WERI-Rb-1 (cell line): ENCODE measurements at regions not wholly inside any gene's neighbourhood (a gene's known extent, or its start where the extent isn't known, plus 50 kb on each side); places are given as distances from the start of the nearest gene placed in this dataset.

Source experiments
- DNase-seq: peaks from one replicate; pipeline ENCODE4 v3.0.0-alpha.2; 2020
- H3K27ac ChIP-seq: fragments of 250-450 bp; sonication (Bioruptor Pico); 2 replicates; pipeline ENCODE4 v1.5.1; 2020; ENCODE audit warnings: mild to moderate bottlenecking, moderate library complexity
- H3K27me3 ChIP-seq: fragments of 250-450 bp; sonication (Bioruptor Pico); 2 replicates; pipeline ENCODE4 v1.5.1; 2021; ENCODE audit warnings: mild to moderate bottlenecking, low read depth, moderate library complexity; ENCODE audit not compliant: insufficient read depth, severe bottlenecking
- H3K36me3 ChIP-seq: fragments of 250-450 bp; sonication (Bioruptor Pico); 2 replicates; pipeline ENCODE4 v1.5.1; 2020; ENCODE audit warnings: mild to moderate bottlenecking, moderate library complexity
- H3K4me3 ChIP-seq: 2 replicates; pipeline ENCODE4 v1.5.1; 2011; ENCODE audit warnings: low read depth, mild to moderate bottlenecking, control low read depth, low read length
- H3K9me3 ChIP-seq: fragments of 250-450 bp; sonication (Bioruptor Pico); 2 replicates; pipeline ENCODE4 v1.5.1; 2021; ENCODE audit warnings: mild to moderate bottlenecking, moderate library complexity; ENCODE audit not compliant: severe bottlenecking
- TF ChIP-seq, protein P1 (sequence below): IDR thresholded peaks from 2 replicates; pipeline ENCODE4 v1.5.1; 2011; ENCODE audit warnings: low read depth, mild to moderate bottlenecking, control low read depth, inconsistent platforms, low read length

DNA sequence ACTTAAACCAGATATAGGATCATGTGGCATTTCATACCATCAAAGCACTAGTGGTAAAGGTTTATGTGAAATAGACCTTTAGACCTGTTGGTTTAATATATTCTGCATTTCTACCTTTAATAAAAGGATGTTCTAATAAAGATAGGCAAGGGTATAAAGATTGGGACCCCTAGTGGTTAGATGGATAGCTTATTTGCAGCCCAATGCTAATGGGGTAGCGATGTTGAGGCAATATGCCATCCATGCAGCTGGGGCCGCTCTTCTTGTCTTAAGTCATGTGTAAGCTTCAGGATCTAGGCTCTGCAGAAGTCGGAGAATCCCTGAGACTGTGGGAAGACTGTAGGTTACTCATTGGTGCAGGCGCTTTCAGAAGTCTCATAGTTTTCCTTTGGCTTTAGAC is 114.9 kb downstream of the ICOS start:
- no peaks in the 10 kb centered on the region for H3K36me3 ChIP-seq
- H3K9me3 ChIP-seq = no peaks in the 10 kb centered on the region
- H3K4me3 ChIP-seq = no peak overlapping the region
- no peaks in the 10 kb centered on the region for H3K27me3 ChIP-seq
- no peak for DNase-seq
- no peak overlapping the region for H3K27ac ChIP-seq
- TF ChIP-seq, protein P1, sequence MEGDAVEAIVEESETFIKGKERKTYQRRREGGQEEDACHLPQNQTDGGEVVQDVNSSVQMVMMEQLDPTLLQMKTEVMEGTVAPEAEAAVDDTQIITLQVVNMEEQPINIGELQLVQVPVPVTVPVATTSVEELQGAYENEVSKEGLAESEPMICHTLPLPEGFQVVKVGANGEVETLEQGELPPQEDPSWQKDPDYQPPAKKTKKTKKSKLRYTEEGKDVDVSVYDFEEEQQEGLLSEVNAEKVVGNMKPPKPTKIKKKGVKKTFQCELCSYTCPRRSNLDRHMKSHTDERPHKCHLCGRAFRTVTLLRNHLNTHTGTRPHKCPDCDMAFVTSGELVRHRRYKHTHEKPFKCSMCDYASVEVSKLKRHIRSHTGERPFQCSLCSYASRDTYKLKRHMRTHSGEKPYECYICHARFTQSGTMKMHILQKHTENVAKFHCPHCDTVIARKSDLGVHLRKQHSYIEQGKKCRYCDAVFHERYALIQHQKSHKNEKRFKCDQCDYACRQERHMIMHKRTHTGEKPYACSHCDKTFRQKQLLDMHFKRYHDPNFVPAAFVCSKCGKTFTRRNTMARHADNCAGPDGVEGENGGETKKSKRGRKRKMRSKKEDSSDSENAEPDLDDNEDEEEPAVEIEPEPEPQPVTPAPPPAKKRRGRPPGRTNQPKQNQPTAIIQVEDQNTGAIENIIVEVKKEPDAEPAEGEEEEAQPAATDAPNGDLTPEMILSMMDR = peak; percentile 43

DNA sequence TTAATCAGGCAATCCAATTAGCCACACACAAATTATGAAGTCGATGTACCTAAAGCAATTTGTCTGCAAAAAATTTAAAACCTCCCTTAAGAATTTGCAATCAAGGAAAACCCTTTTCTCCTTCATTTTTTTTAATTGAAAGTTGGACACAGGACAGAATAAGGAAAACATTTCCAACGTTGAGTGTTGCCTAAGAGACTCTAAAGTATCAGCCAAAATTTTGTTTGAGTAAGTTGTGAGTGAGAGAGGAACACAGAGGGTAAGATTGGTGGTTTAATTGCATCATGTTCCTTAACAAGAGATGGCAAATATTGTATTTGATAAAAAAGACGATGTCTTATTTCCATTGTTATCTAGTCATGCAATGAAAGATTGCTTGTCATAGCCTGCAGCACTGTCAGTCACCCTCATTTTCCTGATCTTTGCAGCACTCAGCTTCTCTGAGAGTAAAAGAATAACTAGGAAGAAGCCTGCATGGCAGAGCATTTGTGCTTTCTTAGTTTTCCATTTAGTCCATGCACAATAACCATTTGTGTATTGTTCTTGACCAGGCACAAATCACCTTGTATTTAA is 115.5 kb downstream of the ICOS start:
- TF ChIP-seq, protein P1 = no peak
- H3K4me3 ChIP-seq = no peak overlapping the region
- no peaks in the 10 kb centered on the region for H3K27me3 ChIP-seq
- no peak overlapping the region for H3K27ac ChIP-seq
- no peaks in the 10 kb centered on the region for H3K36me3 ChIP-seq
- DNase-seq = no peak
- no peaks in the 10 kb centered on the region for H3K9me3 ChIP-seq

DNA sequence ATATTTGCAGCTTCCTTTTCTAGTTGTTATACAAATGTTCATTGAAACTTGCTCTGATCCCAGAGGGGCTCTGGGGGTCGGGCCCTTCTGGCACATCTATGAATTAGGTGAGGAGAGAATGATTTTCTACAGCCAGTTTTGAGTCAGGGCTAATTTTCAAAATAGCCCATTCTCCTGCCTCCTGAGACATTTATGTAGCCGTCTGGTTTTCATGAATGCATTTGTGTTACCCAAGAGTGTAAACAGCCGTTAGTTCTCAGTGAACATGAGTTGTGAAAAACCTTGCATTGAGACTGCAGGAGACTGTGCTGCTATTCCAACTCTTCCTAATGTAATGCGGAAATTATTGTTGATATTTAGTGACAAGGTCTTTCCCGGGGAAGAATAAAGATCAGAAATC is 122.5 kb downstream of the ICOS start:
- H3K27me3 ChIP-seq = no peaks in the 10 kb centered on the region

DNA sequence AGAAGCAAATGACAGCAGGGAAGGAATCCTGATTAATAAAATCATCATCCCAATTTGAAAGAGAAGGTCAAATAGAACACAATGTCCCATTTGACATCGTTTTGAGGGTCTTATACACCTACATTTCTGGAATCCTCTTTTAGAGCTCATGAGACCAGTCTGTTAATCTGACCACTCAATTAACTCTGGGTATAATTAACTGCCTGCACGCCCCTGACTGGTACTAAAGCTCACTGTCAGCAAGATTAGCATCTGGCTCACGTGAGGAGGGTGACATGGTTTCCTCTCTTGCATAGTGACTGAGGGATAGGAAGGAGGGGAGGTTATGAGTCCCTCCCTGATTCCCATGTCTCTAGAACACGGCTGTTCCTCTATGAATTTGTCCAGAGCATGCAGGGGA is 124.3 kb downstream of the ICOS start:
- no peaks in the 10 kb centered on the region for H3K9me3 ChIP-seq
- no peaks in the 10 kb centered on the region for H3K27me3 ChIP-seq
- TF ChIP-seq, protein P1 = no peak
- no peaks in the 10 kb centered on the region for H3K36me3 ChIP-seq
- H3K4me3 ChIP-seq = no peak overlapping the region
- no peak overlapping the region for H3K27ac ChIP-seq
- peak; percentile 21 for DNase-seq

More for the DNA sequence above, 122.5 kb downstream of the ICOS start:
- Histone ChIP-seq H3K27ac (no peak overlapping the region), H3K4me3 (no peak overlapping the region), H3K36me3 (no peaks in the 10 kb centered on the region), H3K9me3 (no peaks in the 10 kb centered on the region)
- TF ChIP-seq, protein P1 = no peak
- DNase-seq = no peak

DNA sequence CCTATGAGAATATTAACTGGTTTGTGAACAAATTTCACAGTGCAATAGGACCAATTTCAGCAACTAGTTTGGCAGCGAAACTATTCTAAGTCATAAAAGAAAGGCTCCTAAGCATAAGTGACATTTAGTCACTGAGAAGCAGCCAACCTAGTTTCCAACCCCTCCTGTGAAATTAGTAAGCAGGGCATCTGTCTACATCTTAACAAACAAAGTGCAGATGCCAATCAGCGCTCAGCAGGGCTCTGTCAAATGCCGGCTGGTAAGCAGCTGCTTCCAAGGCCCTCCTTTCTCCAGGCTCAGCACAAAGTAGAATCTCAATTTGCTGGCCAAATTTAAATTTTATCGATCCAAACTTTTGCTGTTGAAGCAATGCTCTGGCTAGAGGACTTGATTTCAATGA is 124.7 kb downstream of the ICOS start:
- H3K9me3 ChIP-seq = no peaks in the 10 kb centered on the region
- no peak for DNase-seq
- H3K4me3 ChIP-seq = no peak overlapping the region
- no peaks in the 10 kb centered on the region for H3K36me3 ChIP-seq
- no peak overlapping the region for H3K27ac ChIP-seq
- H3K27me3 ChIP-seq = no peaks in the 10 kb centered on the region
- TF ChIP-seq, protein P1 = no peak

DNA sequence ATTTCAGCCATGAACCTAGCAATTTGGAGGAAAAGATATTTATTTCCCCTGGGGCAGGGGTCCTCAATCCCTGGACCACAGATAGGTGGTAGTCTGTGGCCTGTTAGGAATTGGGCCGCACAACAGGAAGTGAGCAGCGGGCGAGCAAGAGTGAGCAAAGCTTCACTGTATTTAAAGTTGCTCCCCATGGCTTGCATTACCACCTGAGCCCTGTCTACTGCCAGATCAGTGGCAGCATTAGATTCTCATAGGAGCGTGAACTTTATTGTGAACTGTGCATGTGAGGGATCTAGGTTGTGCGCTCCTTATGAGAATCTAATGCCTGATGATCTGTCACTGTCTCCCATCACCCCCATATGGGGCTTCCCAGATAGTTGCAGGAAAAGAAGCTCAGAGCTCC is 127.6 kb downstream of the ICOS start:
- DNase-seq = no peak
- Histone ChIP-seq H3K4me3 (no peak overlapping the region), H3K27me3 (no peaks in the 10 kb centered on the region), H3K27ac (no peak overlapping the region), H3K36me3 (no peaks in the 10 kb centered on the region), H3K9me3 (no peaks in the 10 kb centered on the region)
- TF ChIP-seq, protein P1 = no peak
